Left renal pelvis (tissue), 4 donors: ENCODE measurements at regions not wholly inside any gene's neighbourhood (a gene's known extent, or its start where the extent isn't known, plus 50 kb on each side); places are given as distances from the start of the nearest gene placed in this dataset.
"Not testable (repeated sequence)": the region's sequence is repeated elsewhere in the genome, so short reads cannot be mapped to it uniquely, and the experiment has no call there.

ENCODE experiments used
- DNase-seq, 4 donors: peaks; one replicate each; pipeline ENCODE4 v3.0.0-alpha.2; 2013; ENCODE audit warnings: low read depth in 4 of 4, low spot score in 3 of 4

- DNase-seq = no peak
Observed at GRCh38 chr2:111519071-111519470, 364.9 kb downstream of the ANAPC1 start.

GRCh38 chr2:111522231-111522768, 361.7 kb downstream of the ANAPC1 start:
- DNase-seq = no peak

- no peak for DNase-seq
Observed at GRCh38 chr2:111523009-111523408, 361.0 kb downstream of the ANAPC1 start.

GRCh38 chr2:111525026-111525425, 359.0 kb downstream of the ANAPC1 start:
- not testable (repeated sequence) for DNase-seq

- DNase-seq = not testable (repeated sequence)
Observed at GRCh38 chr2:111526041-111526639, 357.9 kb downstream of the ANAPC1 start.

GRCh38 chr2:111527707-111528400, 356.1 kb downstream of the ANAPC1 start:
- not testable (repeated sequence) for DNase-seq

GRCh38 chr2:111529022-111529421, 355.0 kb downstream of the ANAPC1 start:
- DNase-seq = not testable (repeated sequence)

- DNase-seq = not testable (repeated sequence)
Observed at GRCh38 chr2:111530239-111530965, 353.6 kb downstream of the ANAPC1 start.

GRCh38 chr2:111532682-111533556, 351.1 kb downstream of the ANAPC1 start:
- DNase-seq = not testable (repeated sequence)

GRCh38 chr2:111533557-111534247, 350.3 kb downstream of the ANAPC1 start:
- DNase-seq = not testable (repeated sequence)

GRCh38 chr2:111534910-111535352, 349.1 kb downstream of the ANAPC1 start:
- peak in 1 of 4 donors; percentile 24 for DNase-seq

- peak in 1 of 4 donors; percentile 7 for DNase-seq
Observed at GRCh38 chr2:111535404-111535803, 348.6 kb downstream of the ANAPC1 start.

- DNase-seq = no peak
Observed at GRCh38 chr2:111537078-111537655, 346.8 kb downstream of the ANAPC1 start.

- DNase-seq = not testable (repeated sequence)
Observed at GRCh38 chr2:111539991-111540390, 344.0 kb downstream of the ANAPC1 start.

- not testable (repeated sequence) for DNase-seq
Observed at GRCh38 chr2:111542120-111542774, 341.7 kb downstream of the ANAPC1 start.

- not testable (repeated sequence) for DNase-seq
Observed at GRCh38 chr2:111544006-111544405, 340.0 kb downstream of the ANAPC1 start.

GRCh38 chr2:111545723-111546431, 338.1 kb downstream of the ANAPC1 start:
- not testable (repeated sequence) for DNase-seq

GRCh38 chr2:111546578-111546977, 337.4 kb downstream of the ANAPC1 start:
- not testable (repeated sequence) for DNase-seq
